Right renal cortex interstitium (tissue), 3 donors: ENCODE measurements at regions not wholly inside any gene's neighbourhood (a gene's known extent, or its start where the extent isn't known, plus 50 kb on each side); places are given as distances from the start of the nearest gene placed in this dataset.
"Not testable (repeated sequence)": the region's sequence is repeated elsewhere in the genome, so short reads cannot be mapped to it uniquely, and the experiment has no call there.

Source experiments
- DNase-seq, 3 donors: peaks; one replicate each; pipeline ENCODE4 v3.0.0-alpha.2; 2013; ENCODE audit warnings: low read depth in 3 of 3, low spot score in 2 of 3

GRCh38 chr6:167707686-167708500 lies 118.8 kb upstream of the AFDN start:
- DNase-seq, result no peak

- no peak for DNase-seq
These were observed 118.1 kb upstream of the AFDN start for GRCh38 chr6:167708501-167709094.

- DNase-seq, result no peak
These were observed 117.5 kb upstream of the AFDN start for GRCh38 chr6:167709196-167709595.

- DNase-seq, result not testable (repeated sequence)
These were observed 116.9 kb upstream of the AFDN start for GRCh38 chr6:167709776-167710336.

GRCh38 chr6:167710363-167710920 lies 116.3 kb upstream of the AFDN start:
- DNase-seq, result no peak

- no peak for DNase-seq
These were observed 115.5 kb upstream of the AFDN start for GRCh38 chr6:167711211-167711610.

GRCh38 chr6:167711768-167712730 lies 114.7 kb upstream of the AFDN start:
- DNase-seq, result no peak

- DNase-seq, result no peak
These were observed 113.8 kb upstream of the AFDN start for GRCh38 chr6:167712731-167713475.

- DNase-seq, result no peak
These were observed 112.6 kb upstream of the AFDN start for GRCh38 chr6:167714152-167714551.

- DNase-seq, result no peak
These were observed 109.3 kb upstream of the AFDN start for GRCh38 chr6:167717455-167717854.

GRCh38 chr6:167717867-167718266 lies 108.8 kb upstream of the AFDN start:
- DNase-seq, result no peak

GRCh38 chr6:167719920-167720319 lies 106.8 kb upstream of the AFDN start:
- DNase-seq, result no peak

GRCh38 chr6:167720456-167721285 lies 106.0 kb upstream of the AFDN start:
- no peak for DNase-seq

- no peak for DNase-seq
These were observed 105.4 kb upstream of the AFDN start for GRCh38 chr6:167721291-167721690.

- DNase-seq, result no peak
These were observed 103.9 kb upstream of the AFDN start for GRCh38 chr6:167722634-167723309.

- DNase-seq, result no peak
These were observed 100.6 kb upstream of the AFDN start for GRCh38 chr6:167726043-167726621.

- DNase-seq, result no peak
These were observed 96.3 kb upstream of the AFDN start for GRCh38 chr6:167730441-167730840.

GRCh38 chr6:167731216-167731615 lies 95.5 kb upstream of the AFDN start:
- DNase-seq, result no peak
